ENCODE measurements at regions not wholly inside any gene's neighbourhood (a gene's known extent, or its start where the extent isn't known, plus 50 kb on each side); places are given as distances from the start of the nearest gene placed in this dataset.

DNA sequence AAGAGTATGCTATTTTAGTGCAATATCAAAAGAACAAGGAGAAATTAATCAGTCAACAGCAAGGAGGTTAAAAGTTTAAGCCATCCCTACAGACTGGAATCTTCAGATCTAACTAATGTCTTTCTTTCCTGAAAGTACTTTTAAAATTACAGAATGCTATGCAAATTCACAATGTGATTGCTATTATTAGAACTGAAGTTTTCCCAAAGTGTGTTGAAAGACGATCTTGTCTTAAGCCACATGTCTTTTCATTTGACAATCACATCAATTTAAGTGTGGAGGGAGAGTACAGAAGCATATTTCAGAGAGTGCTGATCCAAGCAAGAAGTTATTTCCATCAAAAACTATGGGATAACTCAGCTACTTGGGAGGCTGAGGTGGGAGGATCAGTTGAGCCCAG is 64.7 kb upstream of the TNIP3 start:
- DNase-seq (ENCODE audit: low read depth in 3 of 3, low spot score in 2 of 3): no peak

DNA sequence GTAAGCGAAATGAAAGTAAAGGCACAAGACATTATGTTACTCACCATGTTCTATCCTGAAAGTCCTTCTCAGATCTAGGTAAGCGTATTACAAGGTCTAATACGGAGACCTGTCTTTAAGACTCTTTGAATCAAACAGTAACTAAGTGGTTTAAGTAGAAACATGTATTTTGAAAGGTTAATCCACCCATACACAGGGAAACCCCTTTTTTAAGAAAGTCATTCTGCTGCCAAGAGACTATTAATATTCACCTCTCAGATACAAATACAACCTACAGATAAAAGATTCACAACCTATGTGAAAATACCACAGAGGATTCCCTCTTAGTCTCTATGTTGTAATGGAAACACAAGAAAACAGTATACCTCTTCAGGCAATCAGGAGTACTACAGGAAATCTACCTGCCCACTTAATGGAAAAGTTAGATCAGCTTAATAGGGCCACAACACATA is 63.2 kb upstream of the TNIP3 start:
- no peak for DNase-seq (ENCODE audit: low read depth in 3 of 3, low spot score in 2 of 3)

DNA sequence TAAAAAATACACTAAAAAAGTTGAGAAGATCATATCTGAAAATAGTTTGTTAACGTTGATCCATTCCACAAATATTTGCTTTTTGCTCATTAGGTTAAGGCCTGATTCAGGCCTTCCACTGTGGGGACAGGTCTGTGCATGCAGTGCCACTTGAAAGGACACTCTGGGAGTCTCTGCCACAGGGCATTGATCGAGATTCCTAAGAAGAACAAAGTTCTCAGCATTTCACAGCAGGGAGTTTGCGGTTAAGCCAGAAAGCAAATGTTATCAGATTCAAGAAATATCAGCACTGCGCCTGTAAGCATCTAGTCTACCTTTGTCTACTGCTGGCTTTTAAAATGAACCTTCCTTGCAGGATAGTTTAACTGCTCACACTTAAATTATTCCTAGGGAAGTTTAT is 62.2 kb upstream of the TNIP3 start:
- no peak for DNase-seq (ENCODE audit: low read depth in 3 of 3, low spot score in 2 of 3)

DNA sequence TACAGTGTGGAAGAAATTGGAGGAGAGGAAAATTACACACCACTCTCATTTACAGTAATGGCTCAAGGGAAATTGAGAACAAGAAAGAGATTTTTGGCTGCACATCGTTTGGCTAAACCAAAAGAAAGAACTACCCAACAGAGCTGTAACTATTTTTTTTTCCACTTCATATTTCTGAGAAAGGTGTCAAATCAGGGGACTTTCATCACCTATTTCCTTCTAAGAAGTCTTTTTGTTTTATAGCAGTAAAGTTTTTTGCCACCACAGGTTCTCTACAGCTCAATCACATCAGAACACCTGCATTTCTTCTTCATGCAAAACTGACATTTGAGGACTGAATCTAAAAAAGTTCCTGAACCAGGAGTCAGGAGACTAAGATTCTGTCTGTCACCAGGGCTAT is 57.5 kb upstream of the TNIP3 start:
- no peak for DNase-seq (ENCODE audit: low read depth in 3 of 3, low spot score in 2 of 3)

DNA sequence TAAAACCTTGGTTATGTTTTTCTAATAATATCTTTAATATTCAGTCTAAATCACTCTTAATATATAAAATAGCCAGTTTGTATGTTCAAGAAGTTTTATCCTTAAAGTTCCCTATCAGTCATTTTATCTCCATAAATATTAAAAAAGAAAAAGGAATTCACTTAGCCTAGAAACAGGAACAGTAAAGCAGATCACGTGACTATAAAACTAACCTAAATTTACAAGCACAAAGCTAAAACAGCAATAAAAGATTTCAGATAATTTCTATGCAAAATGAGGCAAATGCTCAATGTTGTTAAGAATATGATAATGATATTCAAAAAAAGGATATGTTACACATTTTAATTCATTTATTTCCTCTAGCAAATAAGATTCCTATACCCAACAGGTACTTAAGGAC is 57.1 kb upstream of the TNIP3 start:
- no peak for DNase-seq (ENCODE audit: low read depth in 3 of 3, low spot score in 2 of 3)

DNA sequence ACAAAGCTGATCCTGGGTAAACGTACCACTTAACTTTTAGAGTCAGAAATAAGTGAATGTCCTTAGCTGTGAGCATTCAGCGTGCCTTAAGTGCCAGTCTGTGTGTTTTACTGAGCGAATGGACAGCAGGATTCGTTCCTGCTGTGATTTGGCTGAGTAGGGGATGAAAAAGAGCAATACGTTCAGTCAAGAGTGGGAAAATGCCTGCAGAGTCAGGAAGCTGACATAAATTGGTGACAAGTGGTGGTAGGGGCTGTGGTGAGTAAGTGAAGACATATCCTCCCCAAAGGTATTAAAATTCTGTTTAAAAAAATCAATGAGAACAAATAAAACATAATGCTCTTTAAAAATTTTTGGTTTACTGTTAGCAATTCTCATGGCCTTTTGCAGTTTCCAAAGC is 56.6 kb upstream of the TNIP3 start:
- DNase-seq (ENCODE audit: low read depth in 3 of 3, low spot score in 2 of 3): no peak

DNA sequence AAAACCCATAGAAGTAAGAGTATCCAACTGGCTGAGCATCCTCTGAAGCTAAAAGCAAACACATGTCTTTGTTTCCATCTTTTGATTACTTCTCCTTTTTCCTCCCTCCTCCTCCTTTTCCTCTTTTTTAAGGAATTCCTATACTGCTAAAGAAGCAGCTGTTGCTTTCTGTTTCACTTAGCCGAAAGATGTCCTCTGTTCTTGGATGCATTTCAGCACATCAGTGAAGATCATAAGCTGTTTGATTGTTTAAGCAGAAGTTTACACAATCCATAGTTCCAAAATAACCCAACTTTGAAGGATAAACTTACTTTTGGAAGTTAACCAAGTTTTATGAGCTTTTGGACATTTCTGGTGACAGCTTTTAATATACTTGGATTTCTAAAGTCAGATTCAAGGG is 55.1 kb upstream of the TNIP3 start:
- DNase-seq (ENCODE audit: low read depth in 3 of 3, low spot score in 2 of 3): no peak

DNA sequence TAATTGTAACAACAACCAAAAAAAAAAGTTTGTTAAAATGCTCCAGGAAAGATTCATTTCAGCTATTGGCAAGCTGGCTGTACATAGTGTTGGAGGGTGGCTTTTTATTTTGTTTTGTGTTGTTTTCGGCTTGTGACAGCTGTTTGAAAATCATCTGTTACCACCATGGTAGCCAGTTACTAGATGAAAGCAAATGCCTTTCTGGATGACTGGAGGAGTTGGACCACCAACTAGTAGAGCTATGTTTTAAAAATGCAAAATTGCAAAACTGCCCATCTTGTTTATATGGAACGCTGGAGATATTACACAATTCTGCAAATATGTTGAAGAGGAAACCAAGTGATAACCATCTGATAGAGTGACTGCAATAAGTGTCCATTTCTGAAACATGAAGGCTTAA is 53.2 kb upstream of the TNIP3 start:
- DNase-seq (ENCODE audit: low read depth in 3 of 3, low spot score in 2 of 3): no peak

DNA sequence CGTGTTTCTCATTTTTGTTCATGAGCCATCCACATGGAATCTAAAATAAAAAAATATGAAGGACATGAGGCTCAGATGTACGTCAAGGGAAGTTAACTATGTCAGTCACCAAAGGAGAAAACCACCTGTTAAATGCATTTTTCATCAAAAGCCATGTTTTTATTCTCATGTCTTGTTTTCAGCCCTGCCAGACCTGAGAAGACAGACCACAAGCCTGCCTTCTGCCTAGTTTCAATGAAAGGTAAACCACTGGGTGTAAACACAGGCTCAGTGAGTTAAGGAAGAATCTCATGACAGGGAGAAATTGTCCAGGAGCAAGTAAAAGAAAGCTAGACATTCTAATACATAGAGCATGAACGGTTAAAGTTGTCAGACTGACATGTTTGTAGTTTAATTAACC is 52.3 kb upstream of the TNIP3 start:
- no peak for DNase-seq (ENCODE audit: low read depth in 3 of 3, low spot score in 2 of 3)

DNA sequence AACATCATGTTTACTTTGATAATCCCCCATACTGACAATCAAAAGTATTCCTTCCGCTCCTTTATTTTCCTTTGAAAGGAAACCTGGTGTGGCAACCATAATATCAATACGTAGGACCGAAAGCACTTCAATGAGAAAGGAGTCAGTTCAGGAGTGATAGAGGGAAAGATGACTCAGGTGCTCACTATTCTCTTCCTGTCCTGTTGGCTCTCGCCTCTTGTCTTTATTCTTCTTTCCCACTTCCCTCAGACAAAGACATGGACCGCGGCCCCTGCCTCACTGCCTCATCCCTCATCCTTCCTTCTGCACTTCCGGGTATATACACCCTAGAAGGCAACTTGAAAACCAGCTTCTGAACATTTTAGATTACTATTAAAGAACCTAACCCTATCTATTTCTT is 49.8 kb upstream of the TNIP3 start:
- DNase-seq (ENCODE audit: low read depth in 3 of 3, low spot score in 2 of 3): no peak

All from right renal cortex interstitium (tissue), 3 donors.